Gastrocnemius medialis (tissue), 4 donors: ENCODE measurements at regions not wholly inside any gene's neighbourhood (a gene's known extent, or its start where the extent isn't known, plus 50 kb on each side); places are given as distances from the start of the nearest gene placed in this dataset.

ENCODE experiments used
- CTCF ChIP-seq, 5 experiments: fragments of 450-650 bp in 3 of 5; fragments of 200-600 bp in 2 of 5; sonication (generic) in 2 of 5; IDR thresholded peaks in 4 of 5; conservative IDR thresholded peaks in 1 of 5; 1 replicate in 4 of 5; 2 replicates in 1 of 5; pipeline ENCODE4 v1.5.1; 2016 to 2019; ENCODE audit warnings: antibody characterized with exemption in 5 of 5, mild to moderate bottlenecking in 3 of 5, moderate library complexity in 3 of 5
- POLR2A ChIP-seq, 2 donors: fragments of 450-650 bp; IDR thresholded peaks; one replicate each; pipeline ENCODE4 v1.6.1; 2017; ENCODE audit warnings: antibody characterized with exemption in 2 of 2, mild to moderate bottlenecking in 2 of 2, moderate library complexity in 2 of 2

GRCh38 chr18:64337018-64337417, 188.1 kb upstream of the LINC00305 start:
- no peak for TF ChIP-seq CTCF (IDR thresholded peaks at IDR 0.05 in 4 of 5, conservative IDR thresholded peaks at IDR 0.05 in 1 of 5)
- TF ChIP-seq POLR2A (IDR thresholded peaks at IDR 0.05), result no peak
